Activated T-cell treated with anti-CD3 and anti-CD28 coated beads for 4 hours (primary cell): ENCODE measurements at regions not wholly inside any gene's neighbourhood (a gene's known extent, or its start where the extent isn't known, plus 50 kb on each side); places are given as distances from the start of the nearest gene placed in this dataset.
"Not testable (repeated sequence)": the region's sequence is repeated elsewhere in the genome, so short reads cannot be mapped to it uniquely, and the experiment has no call there.

Experiments
- DNase-seq: peaks from one replicate; pipeline ENCODE4 v3.0.0-alpha.2; 2020

- DNase-seq = no peak
Measured at GRCh38 chrX:46218373-46218772, 326.8 kb downstream of the ZNF674 start.

- no peak for DNase-seq
Measured at GRCh38 chrX:46216406-46216805, 328.8 kb downstream of the ZNF674 start.

- no peak for DNase-seq
Measured at GRCh38 chrX:46211079-46211478, 334.1 kb downstream of the ZNF674 start.

GRCh38 chrX:46209768-46210167 lies 335.5 kb downstream of the ZNF674 start:
- DNase-seq = no peak

GRCh38 chrX:46209037-46209436 lies 336.2 kb downstream of the ZNF674 start:
- no peak for DNase-seq

GRCh38 chrX:46208225-46208854 lies 336.9 kb downstream of the ZNF674 start:
- DNase-seq = no peak

- DNase-seq = no peak
Measured at GRCh38 chrX:46204721-46205422, 340.3 kb downstream of the ZNF674 start.

GRCh38 chrX:46202733-46203514 lies 342.3 kb downstream of the ZNF674 start:
- no peak for DNase-seq

GRCh38 chrX:46200413-46200812 lies 344.8 kb downstream of the ZNF674 start:
- no peak for DNase-seq

- DNase-seq = no peak
Measured at GRCh38 chrX:46198858-46199257, 346.4 kb downstream of the ZNF674 start.

GRCh38 chrX:46186811-46187106 lies 358.5 kb downstream of the ZNF674 start:
- not testable (repeated sequence) for DNase-seq

GRCh38 chrX:46185923-46186810 lies 359.1 kb downstream of the ZNF674 start:
- DNase-seq = no peak

- no peak for DNase-seq
Measured at GRCh38 chrX:46184749-46185148, 360.5 kb downstream of the ZNF674 start.

GRCh38 chrX:46180258-46180687 lies 364.9 kb downstream of the ZNF674 start:
- DNase-seq = no peak

- DNase-seq = no peak
Measured at GRCh38 chrX:46179748-46180147, 365.5 kb downstream of the ZNF674 start.

GRCh38 chrX:46178763-46179162 lies 366.5 kb downstream of the ZNF674 start:
- DNase-seq = no peak

- no peak for DNase-seq
Measured at GRCh38 chrX:46173159-46173558, 372.1 kb downstream of the ZNF674 start.

GRCh38 chrX:46171457-46171856 lies 373.8 kb downstream of the ZNF674 start:
- not testable (repeated sequence) for DNase-seq

- DNase-seq = no peak
Measured at GRCh38 chrX:46169808-46170207, 375.4 kb downstream of the ZNF674 start.

GRCh38 chrX:46168254-46168653 lies 377.0 kb downstream of the ZNF674 start:
- DNase-seq = no peak

GRCh38 chrX:46165866-46166265 lies 379.4 kb downstream of the ZNF674 start:
- DNase-seq = no peak

- no peak for DNase-seq
Measured at GRCh38 chrX:46165411-46165810, 379.8 kb downstream of the ZNF674 start.

- DNase-seq = no peak
Measured at GRCh38 chrX:46152756-46153155, 392.5 kb downstream of the ZNF674 start.
